A549 (cell line): ENCODE measurements at regions not wholly inside any gene's neighbourhood (a gene's known extent, or its start where the extent isn't known, plus 50 kb on each side); places are given as distances from the start of the nearest gene placed in this dataset.

Experiments used
- ATAC-seq, 2 experiments: fragments of 200-7000 bp in 1 of 2; fragments of >200 bp in 1 of 2; cut with Nextera tagmentation in 1 of 2; cut with Tn5 transposase in 1 of 2; 3 replicates each; pipeline versions ENCODE4 v1.8.0 to v1.9.1; 2018 to 2020; ENCODE audit warnings: mild to moderate bottlenecking in 1 of 2, moderate library complexity in 1 of 2
- CTCF ChIA-PET: fragments of 300-600 bp; sonication (Branson Sonifier 250); formaldehyde crosslinking; extraction: SDS; loops from one replicate; lab custom pipeline; 2021; ENCODE audit warnings: antibody characterized with exemption, inconsistent platforms; lab: Yijun Ruan, JAX
- POLR2A ChIA-PET: fragments of 350-600 bp; formaldehyde crosslinking; extraction: SDS; loops from one replicate; lab custom pipeline; 2021; ENCODE audit warnings: antibody characterized with exemption, inconsistent platforms; lab: Yijun Ruan, JAX
- DNase-seq, 2 experiments: peaks; one replicate each; pipeline versions ENCODE4 v3.0.0 to v3.0.0-alpha.2; 2011 to 2016; ENCODE audit warnings: low read depth in 1 of 2, low spot score in 1 of 2
- FAIRE-seq: peaks from 2 replicates; lab custom pipeline; 2011; peaks lifted over from hg19 to GRCh38; lab: Jason Lieb, UNC
- H3K27ac ChIP-seq, 2 experiments: fragments of >200 bp; sonication (Bioruptor Twin); formaldehyde crosslinking; 3 replicates each; pipeline ENCODE4 v1.5.1; 2016 to 2017
- H3K4me1 ChIP-seq: fragments of >200 bp; sonication (Bioruptor Twin); formaldehyde crosslinking; 3 replicates; pipeline ENCODE4 v1.6.1; 2016
- H3K4me2 ChIP-seq: fragments of >200 bp; sonication (Bioruptor Twin); formaldehyde crosslinking; 3 replicates; pipeline ENCODE4 v1.6.1; 2016
- H3K4me3 ChIP-seq: fragments of >200 bp; sonication (Bioruptor Twin); formaldehyde crosslinking; 3 replicates; pipeline ENCODE4 v1.5.1; 2016
- H3K9me3 ChIP-seq: fragments of >200 bp; sonication (Bioruptor Twin); formaldehyde crosslinking; 3 replicates; pipeline ENCODE4 v1.6.1; 2016
- BHLHE40 ChIP-seq: IDR thresholded peaks from 2 replicates; pipeline ENCODE4 v1.6.1; 2012; ENCODE audit warnings: low read depth, low read length, inconsistent platforms
- CEBPB ChIP-seq, 2 experiments: fragments of >200 bp in 1 of 2; sonication (Bioruptor Twin) in 1 of 2; formaldehyde crosslinking in 1 of 2; IDR thresholded peaks; 2 replicates each; pipeline ENCODE4 v1.6.1; 2012 to 2016
- CHD2 ChIP-seq: fragments of 150-350 bp; IDR thresholded peaks from 2 replicates; pipeline ENCODE4 v1.6.1; 2014; ENCODE audit warnings: low read length; ENCODE audit not compliant: partially characterized antibody
- EHMT2 ChIP-seq: fragments of 200-600 bp; sonication (generic); IDR thresholded peaks from 2 replicates; pipeline ENCODE4 v1.6.1; 2016; ENCODE audit warnings: antibody characterized with exemption, low read depth, mild to moderate bottlenecking, moderate library complexity
- ELK1 ChIP-seq: fragments of 150-350 bp; IDR thresholded peaks from 2 replicates; pipeline ENCODE4 v1.6.1; 2014; ENCODE audit warnings: low read depth, mild to moderate bottlenecking, low read length
- ESRRA ChIP-seq: fragments of 150-350 bp; IDR thresholded peaks from 2 replicates; pipeline ENCODE4 v1.6.1; 2014; ENCODE audit warnings: mild to moderate bottlenecking, low read length, borderline replicate concordance
- FOSB ChIP-seq: fragments of 250-450 bp; sonication (Bioruptor Pico); IDR thresholded peaks from 2 replicates; pipeline ENCODE4 v1.5.0; 2020; ENCODE audit warnings: mild to moderate bottlenecking, moderate library complexity
- GATA3 ChIP-seq: IDR thresholded peaks from 2 replicates; pipeline ENCODE4 v1.6.1; 2012; ENCODE audit warnings: borderline replicate concordance
- HOXA7 ChIP-seq: fragments of 250-450 bp; sonication (Bioruptor Pico); IDR thresholded peaks from 2 replicates; pipeline ENCODE4 v1.5.0; 2020; ENCODE audit warnings: mild to moderate bottlenecking, moderate library complexity
- KDM1A ChIP-seq: fragments of 200-600 bp; sonication (generic); IDR thresholded peaks from 2 replicates; pipeline ENCODE4 v1.6.1; 2016; ENCODE audit warnings: low read depth, mild to moderate bottlenecking
- KDM5A ChIP-seq: fragments of 200-600 bp; sonication (generic); IDR thresholded peaks from 2 replicates; pipeline ENCODE4 v1.6.1; 2016; ENCODE audit warnings: antibody characterized with exemption, mild to moderate bottlenecking
- MAZ ChIP-seq: fragments of 150-350 bp; IDR thresholded peaks from 2 replicates; pipeline ENCODE4 v1.6.1; 2014; ENCODE audit warnings: antibody characterized with exemption, low read depth, low read length, borderline replicate concordance
- MYC ChIP-seq: IDR thresholded peaks from 2 replicates; pipeline ENCODE4 v1.6.1; 2012; ENCODE audit warnings: mild to moderate bottlenecking, inconsistent platforms, low read length, improper control_type of control experiment, borderline replicate concordance
- NFE2L2 ChIP-seq: fragments of 150-350 bp; conservative IDR thresholded peaks from 2 replicates; pipeline ENCODE4 v1.6.1; 2014; ENCODE audit warnings: low read length
- NR3C1 ChIP-seq: fragments of >200 bp; sonication (Bioruptor Twin); formaldehyde crosslinking; IDR thresholded peaks from 3 replicates; pipeline ENCODE4 v1.6.1; 2017
- PBX3 ChIP-seq: IDR thresholded peaks from 2 replicates; pipeline ENCODE4 v1.6.1; 2012
- POLR2A ChIP-seq: IDR thresholded peaks from 2 replicates; pipeline ENCODE4 v1.6.1; 2012; ENCODE audit warnings: mild to moderate bottlenecking, low read length
- RAD21 ChIP-seq, 2 experiments: fragments of >200 bp in 1 of 2; sonication (Bioruptor Twin) in 1 of 2; formaldehyde crosslinking in 1 of 2; IDR thresholded peaks in 1 of 2; conservative IDR thresholded peaks in 1 of 2; 2 replicates in 1 of 2; 3 replicates in 1 of 2; pipeline ENCODE4 v1.6.1; 2012 to 2018; ENCODE audit warnings: inconsistent platforms in 1 of 2
- RARB ChIP-seq: fragments of 250-450 bp; sonication (Bioruptor Pico); IDR thresholded peaks from 2 replicates; pipeline ENCODE4 v1.8.0; 2021; ENCODE audit warnings: mild to moderate bottlenecking, moderate library complexity
- REST ChIP-seq: fragments of 200-600 bp; sonication (generic); IDR thresholded peaks from 2 replicates; pipeline ENCODE4 v1.6.1; 2016; ENCODE audit warnings: antibody characterized with exemption, mild to moderate bottlenecking, moderate library complexity
- RFX5 ChIP-seq: fragments of 450-650 bp; IDR thresholded peaks from 2 replicates; pipeline ENCODE4 v1.7.1; 2014; ENCODE audit warnings: antibody characterized with exemption, mild to moderate bottlenecking, moderate library complexity
- RNF2 ChIP-seq: fragments of 200-600 bp; sonication (generic); IDR thresholded peaks from 2 replicates; pipeline ENCODE4 v1.6.1; 2016; ENCODE audit warnings: low read depth, mild to moderate bottlenecking, antibody characterized with exemption, moderate library complexity, borderline replicate concordance
- ZC3H11A ChIP-seq: fragments of 450-650 bp; IDR thresholded peaks from 2 replicates; pipeline ENCODE4 v1.6.1; 2014; ENCODE audit warnings: antibody characterized with exemption, mild to moderate bottlenecking
- ZFP36 ChIP-seq: fragments of 450-650 bp; IDR thresholded peaks from 2 replicates; pipeline ENCODE4 v1.6.1; 2014; ENCODE audit warnings: borderline replicate concordance; ENCODE audit not compliant: partially characterized antibody
- ZNF302 ChIP-seq: fragments of 250-450 bp; sonication (Bioruptor Pico); IDR thresholded peaks from 2 replicates; pipeline ENCODE4 v1.9.0; 2021; ENCODE audit warnings: inconsistent platforms, mild to moderate bottlenecking, moderate library complexity
- ZSCAN20 ChIP-seq: fragments of 250-450 bp; sonication (Bioruptor Pico); IDR thresholded peaks from 2 replicates; pipeline ENCODE4 v1.8.0; 2022; ENCODE audit warnings: mild to moderate bottlenecking, moderate library complexity
- WGBS: methylation state at CpG from one replicate; pipeline ENCODE4 v1.1.6; 2017; ENCODE audit errors: missing lambda C conversion rate; 5-methylcytosine and 5-hydroxymethylcytosine counted together
- TF ChIP-seq, protein P1 (sequence below): fragments of >200 bp; sonication (Bioruptor Twin); formaldehyde crosslinking; IDR thresholded peaks from 3 replicates; pipeline ENCODE4 v1.5.1; 2016
- TF ChIP-seq, protein P2 (sequence below): IDR thresholded peaks from 2 replicates; pipeline ENCODE4 v1.6.1; 2012; ENCODE audit warnings: low read depth, borderline replicate concordance
- TF ChIP-seq, protein P3 (sequence below): IDR thresholded peaks from 2 replicates; pipeline ENCODE4 v1.6.1; 2012

DNA sequence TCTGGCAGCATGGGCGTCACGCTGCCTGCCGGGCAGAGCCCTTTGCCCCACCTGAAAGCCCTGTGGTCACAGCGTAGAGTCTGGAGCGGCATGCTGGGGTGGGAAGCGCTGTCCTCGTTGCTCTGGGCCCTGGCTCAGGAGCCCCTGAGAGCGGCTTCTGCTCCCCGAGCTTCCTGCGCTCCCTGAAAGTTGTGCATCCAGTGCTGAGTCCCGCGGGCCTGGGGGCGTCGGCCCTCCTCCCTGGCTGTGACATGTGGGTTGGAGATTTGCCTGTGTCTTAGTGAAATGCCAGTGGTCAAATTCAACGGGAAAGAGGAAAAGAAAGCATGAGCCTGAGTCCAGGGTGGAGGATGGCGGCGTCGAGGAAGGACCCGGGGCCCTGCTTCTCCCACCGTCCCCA is 1208.0 kb downstream of the BRD1 start:
- CTCF ChIA-PET = no interaction called here
- Histone ChIP-seq H3K27ac (no peak overlapping the region), H3K4me3 (no peak overlapping the region), H3K9me3 (no peaks in the 10 kb centered on the region), H3K4me1 (no peaks in the 10 kb centered on the region), H3K4me2 (no peak overlapping the region)
- ATAC-seq (no peak), DNase-seq (no peak), FAIRE-seq (no peak)
- no peak for TF ChIP-seq PBX3
- TF ChIP-seq POLR2A = no peak
- TF ChIP-seq HOXA7 (CRISPR knock-in tag) = no peak
- no peak for TF ChIP-seq GATA3
- no peak for TF ChIP-seq RNF2
- TF ChIP-seq REST = no peak
- no peak for TF ChIP-seq NR3C1
- TF ChIP-seq ZFP36 = no peak
- no peak for TF ChIP-seq EHMT2
- TF ChIP-seq ZSCAN20 (CRISPR knock-in tag) = no peak
- TF ChIP-seq FOSB (CRISPR knock-in tag) = no peak
- TF ChIP-seq KDM1A = no peak
- TF ChIP-seq ESRRA = no peak
- TF ChIP-seq CHD2 = no peak
- no peak for TF ChIP-seq BHLHE40
- TF ChIP-seq, protein P1, sequence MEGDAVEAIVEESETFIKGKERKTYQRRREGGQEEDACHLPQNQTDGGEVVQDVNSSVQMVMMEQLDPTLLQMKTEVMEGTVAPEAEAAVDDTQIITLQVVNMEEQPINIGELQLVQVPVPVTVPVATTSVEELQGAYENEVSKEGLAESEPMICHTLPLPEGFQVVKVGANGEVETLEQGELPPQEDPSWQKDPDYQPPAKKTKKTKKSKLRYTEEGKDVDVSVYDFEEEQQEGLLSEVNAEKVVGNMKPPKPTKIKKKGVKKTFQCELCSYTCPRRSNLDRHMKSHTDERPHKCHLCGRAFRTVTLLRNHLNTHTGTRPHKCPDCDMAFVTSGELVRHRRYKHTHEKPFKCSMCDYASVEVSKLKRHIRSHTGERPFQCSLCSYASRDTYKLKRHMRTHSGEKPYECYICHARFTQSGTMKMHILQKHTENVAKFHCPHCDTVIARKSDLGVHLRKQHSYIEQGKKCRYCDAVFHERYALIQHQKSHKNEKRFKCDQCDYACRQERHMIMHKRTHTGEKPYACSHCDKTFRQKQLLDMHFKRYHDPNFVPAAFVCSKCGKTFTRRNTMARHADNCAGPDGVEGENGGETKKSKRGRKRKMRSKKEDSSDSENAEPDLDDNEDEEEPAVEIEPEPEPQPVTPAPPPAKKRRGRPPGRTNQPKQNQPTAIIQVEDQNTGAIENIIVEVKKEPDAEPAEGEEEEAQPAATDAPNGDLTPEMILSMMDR = no peak
- no peak for TF ChIP-seq KDM5A
- TF ChIP-seq, protein P2, sequence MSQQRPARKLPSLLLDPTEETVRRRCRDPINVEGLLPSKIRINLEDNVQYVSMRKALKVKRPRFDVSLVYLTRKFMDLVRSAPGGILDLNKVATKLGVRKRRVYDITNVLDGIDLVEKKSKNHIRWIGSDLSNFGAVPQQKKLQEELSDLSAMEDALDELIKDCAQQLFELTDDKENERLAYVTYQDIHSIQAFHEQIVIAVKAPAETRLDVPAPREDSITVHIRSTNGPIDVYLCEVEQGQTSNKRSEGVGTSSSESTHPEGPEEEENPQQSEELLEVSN = no peak
- TF ChIP-seq RARB (CRISPR knock-in tag) = no peak
- TF ChIP-seq MAZ = no peak
- POLR2A ChIA-PET = no interaction called here
- WGBS = 81% methylated on average over 9 of the region's 20 CpGs

DNA sequence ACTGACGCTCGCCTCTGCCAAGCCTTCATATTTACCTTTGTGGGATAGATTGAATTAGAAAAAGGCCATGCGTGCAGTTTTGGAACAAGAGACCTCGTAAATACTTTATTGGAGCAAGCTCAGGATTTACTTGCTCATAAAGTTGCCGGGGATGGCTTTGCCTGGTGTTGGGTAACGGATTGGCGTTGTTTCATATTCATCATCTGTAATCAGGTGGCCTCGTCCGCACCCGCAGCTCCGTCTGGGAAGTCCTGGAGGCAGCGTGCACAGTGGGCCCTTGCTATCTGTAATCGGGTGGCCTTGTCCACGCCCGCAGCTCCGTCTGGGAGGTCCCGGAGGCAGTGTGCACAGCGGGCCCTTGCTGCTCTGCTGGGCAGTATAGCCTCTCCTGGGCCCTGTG is 1209.3 kb downstream of the BRD1 start:
- no peak for FAIRE-seq
- WGBS = 85% methylated on average over 12 of the region's 18 CpGs
- H3K27ac ChIP-seq = no peak overlapping the region
- H3K4me1 ChIP-seq = no peaks in the 10 kb centered on the region
- H3K4me2 ChIP-seq = no peak overlapping the region
- CTCF ChIA-PET = no interaction called here
- no peak for DNase-seq
- no peak overlapping the region for H3K4me3 ChIP-seq
- no peaks in the 10 kb centered on the region for H3K9me3 ChIP-seq
- no peak for ATAC-seq
- POLR2A ChIA-PET = no interaction called here
- TF ChIP-seq MYC (no peak), RAD21 (conservative IDR thresholded peaks at IDR 0.05 in 1 of 2, IDR thresholded peaks at IDR 0.05 in 1 of 2) (no peak), RFX5 (no peak), NFE2L2 (no peak), ELK1 (no peak), NR3C1 (no peak), POLR2A (no peak), ZC3H11A (no peak), BHLHE40 (no peak), RNF2 (no peak), CEBPB (IDR thresholded peaks at IDR 0.05) (no peak), ZNF302 (CRISPR knock-in tag) (no peak), ESRRA (no peak)
- TF ChIP-seq, protein P3, sequence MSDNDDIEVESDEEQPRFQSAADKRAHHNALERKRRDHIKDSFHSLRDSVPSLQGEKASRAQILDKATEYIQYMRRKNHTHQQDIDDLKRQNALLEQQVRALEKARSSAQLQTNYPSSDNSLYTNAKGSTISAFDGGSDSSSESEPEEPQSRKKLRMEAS = no peak
